ENCODE measurements at regions not wholly inside any gene's neighbourhood (a gene's known extent, or its start where the extent isn't known, plus 50 kb on each side); places are given as distances from the start of the nearest gene placed in this dataset.
"Not testable (repeated sequence)": the region's sequence is repeated elsewhere in the genome, so short reads cannot be mapped to it uniquely, and the experiment has no call there.

- DNase-seq = no peak
Measured at GRCh38 chr3:81170298-81170697, 591.1 kb downstream of the GBE1 start.

GRCh38 chr3:81164806-81165205 is 596.6 kb downstream of the GBE1 start:
- DNase-seq = no peak

GRCh38 chr3:81161851-81162250 is 599.6 kb downstream of the GBE1 start:
- DNase-seq = no peak

- no peak for DNase-seq
Measured at GRCh38 chr3:81161100-81161499, 600.3 kb downstream of the GBE1 start.

- no peak for DNase-seq
Measured at GRCh38 chr3:81154611-81155143, 606.8 kb downstream of the GBE1 start.

- DNase-seq = no peak
Measured at GRCh38 chr3:81152156-81152555, 609.3 kb downstream of the GBE1 start.

GRCh38 chr3:81132995-81133394 is 628.5 kb downstream of the GBE1 start:
- DNase-seq = no peak

- no peak for DNase-seq
Measured at GRCh38 chr3:81105789-81106488, 655.5 kb downstream of the GBE1 start.

- DNase-seq = no peak
Measured at GRCh38 chr3:81105206-81105605, 656.2 kb downstream of the GBE1 start.

GRCh38 chr3:81097889-81098288 is 663.6 kb downstream of the GBE1 start:
- no peak for DNase-seq

GRCh38 chr3:81095956-81096355 is 665.5 kb downstream of the GBE1 start:
- no peak for DNase-seq

GRCh38 chr3:81094986-81095385 is 666.5 kb downstream of the GBE1 start:
- no peak for DNase-seq

- no peak for DNase-seq
Measured at GRCh38 chr3:81087607-81088006, 673.8 kb downstream of the GBE1 start.

- no peak for DNase-seq
Measured at GRCh38 chr3:81086348-81086747, 675.1 kb downstream of the GBE1 start.

GRCh38 chr3:81080608-81081007 is 680.8 kb downstream of the GBE1 start:
- no peak for DNase-seq

- no peak for DNase-seq
Measured at GRCh38 chr3:81072591-81072990, 688.9 kb downstream of the GBE1 start.

- DNase-seq = no peak
Measured at GRCh38 chr3:81068546-81068945, 692.9 kb downstream of the GBE1 start.

- DNase-seq = no peak
Measured at GRCh38 chr3:81063896-81064295, 697.5 kb downstream of the GBE1 start.

GRCh38 chr3:81051133-81051532 is 710.3 kb downstream of the GBE1 start:
- not testable (repeated sequence) for DNase-seq

GRCh38 chr3:81048058-81048665 is 713.3 kb downstream of the GBE1 start:
- no peak for DNase-seq

- DNase-seq = no peak
Measured at GRCh38 chr3:81045976-81046375, 715.5 kb downstream of the GBE1 start.

- DNase-seq = no peak
Measured at GRCh38 chr3:81045246-81045645, 716.2 kb downstream of the GBE1 start.

- no peak for DNase-seq
Measured at GRCh38 chr3:81043660-81044199, 717.7 kb downstream of the GBE1 start.

- no peak for DNase-seq
Measured at GRCh38 chr3:81043009-81043408, 718.4 kb downstream of the GBE1 start.

Data from Kasumi-1 (cell line).